ENCODE measurements at regions not wholly inside any gene's neighbourhood (a gene's known extent, or its start where the extent isn't known, plus 50 kb on each side); places are given as distances from the start of the nearest gene placed in this dataset.

- no peak for DNase-seq (ENCODE audit: low spot score)
- no peaks in the 10 kb centered on the region for H3K4me1 ChIP-seq (ENCODE audit: insufficient read depth)
- no peak overlapping the region for H3K4me2 ChIP-seq
- no peak overlapping the region for H3K27ac ChIP-seq
- no peaks in the 10 kb centered on the region for H3K79me2 ChIP-seq
- TF ChIP-seq EZH2phosphoT487 (IDR thresholded peaks at IDR 0.05; ENCODE audit: low read depth, severe bottlenecking, unreplicated experiment) (no peak), EZH2 (IDR thresholded peaks at IDR 0.05; ENCODE audit: borderline replicate concordance) (no peak)
- TF ChIP-seq, protein P1, sequence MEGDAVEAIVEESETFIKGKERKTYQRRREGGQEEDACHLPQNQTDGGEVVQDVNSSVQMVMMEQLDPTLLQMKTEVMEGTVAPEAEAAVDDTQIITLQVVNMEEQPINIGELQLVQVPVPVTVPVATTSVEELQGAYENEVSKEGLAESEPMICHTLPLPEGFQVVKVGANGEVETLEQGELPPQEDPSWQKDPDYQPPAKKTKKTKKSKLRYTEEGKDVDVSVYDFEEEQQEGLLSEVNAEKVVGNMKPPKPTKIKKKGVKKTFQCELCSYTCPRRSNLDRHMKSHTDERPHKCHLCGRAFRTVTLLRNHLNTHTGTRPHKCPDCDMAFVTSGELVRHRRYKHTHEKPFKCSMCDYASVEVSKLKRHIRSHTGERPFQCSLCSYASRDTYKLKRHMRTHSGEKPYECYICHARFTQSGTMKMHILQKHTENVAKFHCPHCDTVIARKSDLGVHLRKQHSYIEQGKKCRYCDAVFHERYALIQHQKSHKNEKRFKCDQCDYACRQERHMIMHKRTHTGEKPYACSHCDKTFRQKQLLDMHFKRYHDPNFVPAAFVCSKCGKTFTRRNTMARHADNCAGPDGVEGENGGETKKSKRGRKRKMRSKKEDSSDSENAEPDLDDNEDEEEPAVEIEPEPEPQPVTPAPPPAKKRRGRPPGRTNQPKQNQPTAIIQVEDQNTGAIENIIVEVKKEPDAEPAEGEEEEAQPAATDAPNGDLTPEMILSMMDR (IDR thresholded peaks at IDR 0.05; ENCODE audit: poor library complexity) = no peak
- no peaks in the 10 kb centered on the region for H3K9me2 ChIP-seq (replicated peaks; ENCODE audit: insufficient read depth)
- no peaks in the 10 kb centered on the region for H4K20me1 ChIP-seq (ENCODE audit: insufficient read depth, poor library complexity, severe bottlenecking)
- H2AFZ ChIP-seq = no peak overlapping the region
- H3K27me3 ChIP-seq = no peaks in the 10 kb centered on the region
- H3K9me3 ChIP-seq (ENCODE audit: low read depth) = no peaks in the 10 kb centered on the region
- 93% methylated on average over 26 of the region's 26 CpGs for WGBS (ENCODE audit: low lambda C conversion rate, missing lambda C conversion rate)
- H3K36me3 ChIP-seq (replicated peaks; ENCODE audit: insufficient read depth, low read depth) = no peaks in the 10 kb centered on the region
- no peak overlapping the region for H3K4me3 ChIP-seq
Measured at GRCh38 chr5:26569241-26569928, 469.0 kb downstream of the CDH9 start.

- H3K36me3 ChIP-seq (replicated peaks; ENCODE audit: insufficient read depth, low read depth) = no peaks in the 10 kb centered on the region
- no peaks in the 10 kb centered on the region for H3K79me2 ChIP-seq
- WGBS (ENCODE audit: low lambda C conversion rate, missing lambda C conversion rate) = 83% methylated on average over 9 of the region's 9 CpGs
- no peak overlapping the region for H2AFZ ChIP-seq
- TF ChIP-seq EZH2phosphoT487 (IDR thresholded peaks at IDR 0.05; ENCODE audit: low read depth, severe bottlenecking, unreplicated experiment) (no peak), EZH2 (IDR thresholded peaks at IDR 0.05; ENCODE audit: borderline replicate concordance) (no peak)
- TF ChIP-seq, protein P1 (IDR thresholded peaks at IDR 0.05; ENCODE audit: poor library complexity) = no peak
- H3K4me2 ChIP-seq = no peak overlapping the region
- H3K4me1 ChIP-seq (ENCODE audit: insufficient read depth) = no peaks in the 10 kb centered on the region
- H3K27me3 ChIP-seq = no peaks in the 10 kb centered on the region
- H3K9me2 ChIP-seq (replicated peaks; ENCODE audit: insufficient read depth) = no peaks in the 10 kb centered on the region
- H3K4me3 ChIP-seq = no peak overlapping the region
- H4K20me1 ChIP-seq (ENCODE audit: insufficient read depth, poor library complexity, severe bottlenecking) = no peaks in the 10 kb centered on the region
- H3K27ac ChIP-seq = no peak overlapping the region
- H3K9me3 ChIP-seq (ENCODE audit: low read depth) = no peaks in the 10 kb centered on the region
- no peak for DNase-seq (ENCODE audit: low spot score)
Measured at GRCh38 chr5:26568316-26568715, 470.1 kb downstream of the CDH9 start.

DNA sequence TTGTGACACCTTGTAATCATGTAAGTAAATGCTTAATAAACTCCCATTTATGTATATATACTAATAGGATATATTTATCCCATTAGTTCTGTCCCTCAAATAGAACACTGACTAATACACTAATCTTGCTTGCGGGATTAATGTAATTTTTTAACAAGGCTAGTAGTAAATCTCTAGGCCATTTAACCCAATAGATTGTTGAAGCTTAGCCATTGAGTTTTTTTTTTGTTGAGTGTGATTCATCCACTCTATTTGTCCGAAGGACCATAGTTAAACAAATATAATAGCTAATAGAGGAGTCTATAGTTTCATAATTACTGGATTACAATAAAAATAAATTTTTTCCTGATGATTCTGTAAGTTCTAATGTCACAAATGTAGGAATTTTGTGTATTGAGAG lies 474.4 kb downstream of the CDH9 start:
- Histone ChIP-seq H3K4me1 (ENCODE audit: insufficient read depth) (no peaks in the 10 kb centered on the region), H4K20me1 (ENCODE audit: insufficient read depth, poor library complexity, severe bottlenecking) (no peaks in the 10 kb centered on the region), H2AFZ (no peak overlapping the region), H3K27ac (no peak overlapping the region), H3K27me3 (no peaks in the 10 kb centered on the region), H3K9me3 (ENCODE audit: low read depth) (no peaks in the 10 kb centered on the region), H3K4me3 (no peak overlapping the region), H3K9me2 (replicated peaks; ENCODE audit: insufficient read depth) (no peaks in the 10 kb centered on the region), H3K36me3 (replicated peaks; ENCODE audit: insufficient read depth, low read depth) (no peaks in the 10 kb centered on the region), H3K79me2 (no peaks in the 10 kb centered on the region), H3K4me2 (no peak overlapping the region)
- 79% methylated on average over 2 of the region's 2 CpGs for WGBS (ENCODE audit: low lambda C conversion rate, missing lambda C conversion rate)
- DNase-seq (ENCODE audit: low spot score) = no peak
- no peak for TF ChIP-seq EZH2 (IDR thresholded peaks at IDR 0.05; ENCODE audit: borderline replicate concordance)
- TF ChIP-seq, protein P1 (IDR thresholded peaks at IDR 0.05; ENCODE audit: poor library complexity) = no peak
- no peak for TF ChIP-seq EZH2phosphoT487 (IDR thresholded peaks at IDR 0.05; ENCODE audit: low read depth, severe bottlenecking, unreplicated experiment)

Measured in hepatocyte (in vitro differentiated cells).